ENCODE measurements at regions not wholly inside any gene's neighbourhood (a gene's known extent, or its start where the extent isn't known, plus 50 kb on each side); places are given as distances from the start of the nearest gene placed in this dataset.
"Not testable (repeated sequence)": the region's sequence is repeated elsewhere in the genome, so short reads cannot be mapped to it uniquely, and the experiment has no call there.

GRCh38 chr3:139134678-139135372 lies 90.1 kb upstream of the PRR23C start:
- Histone ChIP-seq H3K4me3 (ENCODE audit: low read depth, low read length) (no peak overlapping the region), H3K27me3 (ENCODE audit: control insufficient read depth, insufficient read depth, low read length) (peaks cover 2% of the 10 kb centered on the region), H3K36me3 (ENCODE audit: control insufficient read depth, insufficient read depth, low read length) (no peaks in the 10 kb centered on the region)
- TF ChIP-seq, protein P1, sequence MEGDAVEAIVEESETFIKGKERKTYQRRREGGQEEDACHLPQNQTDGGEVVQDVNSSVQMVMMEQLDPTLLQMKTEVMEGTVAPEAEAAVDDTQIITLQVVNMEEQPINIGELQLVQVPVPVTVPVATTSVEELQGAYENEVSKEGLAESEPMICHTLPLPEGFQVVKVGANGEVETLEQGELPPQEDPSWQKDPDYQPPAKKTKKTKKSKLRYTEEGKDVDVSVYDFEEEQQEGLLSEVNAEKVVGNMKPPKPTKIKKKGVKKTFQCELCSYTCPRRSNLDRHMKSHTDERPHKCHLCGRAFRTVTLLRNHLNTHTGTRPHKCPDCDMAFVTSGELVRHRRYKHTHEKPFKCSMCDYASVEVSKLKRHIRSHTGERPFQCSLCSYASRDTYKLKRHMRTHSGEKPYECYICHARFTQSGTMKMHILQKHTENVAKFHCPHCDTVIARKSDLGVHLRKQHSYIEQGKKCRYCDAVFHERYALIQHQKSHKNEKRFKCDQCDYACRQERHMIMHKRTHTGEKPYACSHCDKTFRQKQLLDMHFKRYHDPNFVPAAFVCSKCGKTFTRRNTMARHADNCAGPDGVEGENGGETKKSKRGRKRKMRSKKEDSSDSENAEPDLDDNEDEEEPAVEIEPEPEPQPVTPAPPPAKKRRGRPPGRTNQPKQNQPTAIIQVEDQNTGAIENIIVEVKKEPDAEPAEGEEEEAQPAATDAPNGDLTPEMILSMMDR (IDR thresholded peaks at IDR 0.05; ENCODE audit: insufficient read depth, low read length, severe bottlenecking): no peak
- FAIRE-seq: no peak
- peak; percentile 55 for DNase-seq (ENCODE audit: low read depth)

GRCh38 chr3:139135657-139136056 lies 91.0 kb upstream of the PRR23C start:
- Histone ChIP-seq H3K4me3 (ENCODE audit: low read depth, low read length) (no peak overlapping the region), H3K36me3 (ENCODE audit: control insufficient read depth, insufficient read depth, low read length) (no peaks in the 10 kb centered on the region), H3K27me3 (ENCODE audit: control insufficient read depth, insufficient read depth, low read length) (peaks cover 2% of the 10 kb centered on the region)
- peak; percentile 77 for FAIRE-seq
- no peak for DNase-seq (ENCODE audit: low read depth)
- TF ChIP-seq, protein P1 (IDR thresholded peaks at IDR 0.05; ENCODE audit: insufficient read depth, low read length, severe bottlenecking): no peak

DNA sequence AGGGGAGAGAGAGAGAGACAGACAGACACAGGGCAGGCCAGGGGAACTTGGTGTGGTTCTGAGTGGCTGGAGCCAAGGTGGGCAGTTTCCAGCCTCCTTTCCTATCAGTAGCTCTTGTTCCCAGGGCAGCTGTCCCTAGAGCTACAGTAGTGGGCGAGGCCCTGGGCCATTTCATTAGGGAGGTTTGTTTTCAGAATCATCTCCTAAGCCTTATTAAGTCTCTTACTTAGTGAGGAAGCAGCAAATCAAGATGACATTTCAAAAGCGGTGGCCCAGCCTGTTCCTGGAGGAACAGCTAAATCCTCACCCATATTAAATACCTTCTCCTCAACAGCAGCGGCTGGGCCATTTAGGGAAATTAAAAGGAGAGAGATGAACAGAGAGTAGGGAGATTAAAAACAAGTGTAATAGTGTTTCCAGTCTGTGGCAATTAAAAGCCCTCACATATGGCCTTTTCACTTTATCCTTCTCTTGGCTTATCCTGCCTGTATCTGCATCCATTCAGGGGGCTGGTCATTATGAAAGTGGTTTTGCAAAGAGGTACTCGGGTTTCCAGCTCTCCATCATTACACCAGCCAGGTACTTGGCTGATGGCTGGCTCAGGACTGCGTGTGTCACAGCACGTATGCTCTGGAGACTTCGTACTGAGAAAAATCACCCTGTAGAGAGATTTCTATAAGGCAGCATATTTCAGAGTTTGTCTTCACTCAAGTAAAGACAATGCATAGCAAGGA lies 91.9 kb upstream of the PRR23C start:
- FAIRE-seq (no peak), DNase-seq (ENCODE audit: low read depth) (no peak)
- Histone ChIP-seq H3K27me3 (ENCODE audit: control insufficient read depth, insufficient read depth, low read length) (peaks cover 2% of the 10 kb centered on the region), H3K4me3 (ENCODE audit: low read depth, low read length) (no peak overlapping the region), H3K36me3 (ENCODE audit: control insufficient read depth, insufficient read depth, low read length) (no peaks in the 10 kb centered on the region)
- TF ChIP-seq, protein P1 (IDR thresholded peaks at IDR 0.05; ENCODE audit: insufficient read depth, low read length, severe bottlenecking): no peak

GRCh38 chr3:139140553-139140952 lies 95.9 kb upstream of the PRR23C start:
- H3K27me3 ChIP-seq (ENCODE audit: control insufficient read depth, insufficient read depth, low read length): peaks cover 2% of the 10 kb centered on the region
- no peak for FAIRE-seq
- no peak for DNase-seq (ENCODE audit: low read depth)
- H3K36me3 ChIP-seq (ENCODE audit: control insufficient read depth, insufficient read depth, low read length): no peaks in the 10 kb centered on the region
- TF ChIP-seq, protein P1 (IDR thresholded peaks at IDR 0.05; ENCODE audit: insufficient read depth, low read length, severe bottlenecking): no peak
- no peak overlapping the region for H3K4me3 ChIP-seq (ENCODE audit: low read depth, low read length)

DNA sequence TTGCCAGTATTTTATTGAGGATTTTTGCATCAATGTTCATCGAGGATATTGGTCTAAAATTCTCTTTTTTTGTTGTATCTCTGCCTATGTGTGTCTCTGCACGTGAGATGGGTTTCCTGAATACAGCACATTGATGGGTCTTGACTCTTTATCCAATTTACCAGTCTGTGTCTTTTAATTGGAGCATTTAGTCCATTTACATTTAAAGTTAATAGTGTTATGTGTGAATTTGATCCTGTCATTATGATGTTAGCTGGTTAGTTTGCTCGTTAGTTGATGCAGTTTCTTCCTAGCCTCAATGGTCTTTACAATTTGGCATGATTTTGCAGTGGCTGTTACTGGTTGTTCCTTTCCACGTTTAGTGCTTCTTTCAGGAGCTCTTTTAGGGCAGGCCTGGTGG lies 101.3 kb upstream of the PRR23C start:
- FAIRE-seq: not testable (repeated sequence)

GRCh38 chr3:139151530-139151929 lies 106.8 kb upstream of the PRR23C start:
- H3K27me3 ChIP-seq (ENCODE audit: control insufficient read depth, insufficient read depth, low read length): no peaks in the 10 kb centered on the region
- H3K36me3 ChIP-seq (ENCODE audit: control insufficient read depth, insufficient read depth, low read length): no peaks in the 10 kb centered on the region
- DNase-seq (ENCODE audit: low read depth) (no peak), FAIRE-seq (no peak)
- H3K4me3 ChIP-seq (ENCODE audit: low read depth, low read length): no peak overlapping the region
- TF ChIP-seq, protein P1 (IDR thresholded peaks at IDR 0.05; ENCODE audit: insufficient read depth, low read length, severe bottlenecking): no peak

More for the DNA sequence above, 101.3 kb upstream of the PRR23C start:
- H3K4me3 ChIP-seq (ENCODE audit: low read depth, low read length); DNase-seq (ENCODE audit: low read depth); H3K27me3 ChIP-seq (ENCODE audit: control insufficient read depth, insufficient read depth, low read length); H3K36me3 ChIP-seq (ENCODE audit: control insufficient read depth, insufficient read depth, low read length): not testable (repeated sequence)

DNA sequence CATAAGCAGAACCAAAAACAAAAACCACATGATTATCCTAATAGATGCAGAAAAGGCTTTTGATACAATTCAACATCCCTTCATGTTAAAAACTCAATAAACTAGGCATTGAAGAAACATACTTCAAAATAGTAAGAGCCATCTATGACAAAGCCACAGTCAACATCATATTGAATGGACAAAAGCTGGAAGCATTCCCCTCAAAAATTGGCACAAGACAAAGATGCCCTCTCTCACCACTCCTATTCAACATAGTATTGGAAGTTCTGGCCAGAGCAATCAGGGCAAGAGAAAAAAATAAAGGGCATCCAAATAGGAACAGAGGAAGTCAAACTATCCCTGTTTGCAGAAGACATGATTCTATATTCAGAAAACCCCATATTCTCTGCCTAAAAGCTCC lies 108.7 kb upstream of the PRR23C start:
- not testable (repeated sequence) for H3K27me3 ChIP-seq (ENCODE audit: control insufficient read depth, insufficient read depth, low read length); H3K4me3 ChIP-seq (ENCODE audit: low read depth, low read length); H3K36me3 ChIP-seq (ENCODE audit: control insufficient read depth, insufficient read depth, low read length); FAIRE-seq; DNase-seq (ENCODE audit: low read depth)

All from bronchial epithelial cell (primary cell).